GM12878 (cell line): ENCODE measurements at regions not wholly inside any gene's neighbourhood (a gene's known extent, or its start where the extent isn't known, plus 50 kb on each side); places are given as distances from the start of the nearest gene placed in this dataset.

Source experiments
- ATAC-seq: fragments of 200-7000 bp; cut with Tn5 transposase; 3 replicates; pipeline ENCODE4 v1.9.1; 2020; ENCODE audit warnings: mild to moderate bottlenecking, moderate library complexity
- BruUV-seq: library from RNA; stranded (reverse); fragments of 400-500 nt; replicated peaks from 2 replicates; lab custom pipeline; 2021; lab: Mats Ljungman, UMichigan
- CTCF ChIA-PET: fragments of 300-600 bp; sonication (Branson Sonifier 250); formaldehyde crosslinking; extraction: SDS; loops from one replicate; lab custom pipeline; 2021; ENCODE audit warnings: inconsistent platforms; lab: Yijun Ruan, JAX
- POLR2A ChIA-PET: fragments of 350-600 bp; formaldehyde crosslinking; extraction: SDS; loops from one replicate; lab custom pipeline; 2021; ENCODE audit warnings: inconsistent platforms; lab: Charles Lee
- RAD21 ChIA-PET: fragments of 300-600 bp; sonication (Branson Sonifier 250); formaldehyde crosslinking; loops from one replicate; lab custom pipeline; 2023; ENCODE audit warnings: antibody characterized with exemption; ENCODE audit not compliant: unreplicated experiment; lab: Charles Lee
- SMC1A ChIA-PET: fragments of 300-600 bp; sonication (Branson Sonifier 250); formaldehyde crosslinking; loops from one replicate; lab custom pipeline; 2023; ENCODE audit not compliant: unreplicated experiment, uncharacterized antibody; lab: Charles Lee
- DNase-seq: peaks from one replicate; pipeline ENCODE4 v3.0.0-alpha.2; 2011; ENCODE audit warnings: low read depth, low spot score
- FAIRE-seq: peaks from 3 replicates; lab custom pipeline; 2011; peaks lifted over from hg19 to GRCh38; lab: Jason Lieb, UNC
- H2AFZ ChIP-seq: 2 replicates; pipeline ENCODE4 v1.6.0; 2011; ENCODE audit warnings: low read depth, low read length, control low read depth; ENCODE audit not compliant: control insufficient read depth
- H3K27ac ChIP-seq: 2 replicates; pipeline ENCODE4 v1.5.1; 2011; ENCODE audit warnings: control low read depth; ENCODE audit not compliant: control insufficient read depth, insufficient read depth
- H3K27me3 ChIP-seq, 2 experiments: replicated peaks in 1 of 2; 2 replicates each; pipeline versions ENCODE4 v1.6.0 to v1.6.1; 2011; ENCODE audit warnings: low read length in 1 of 2; ENCODE audit not compliant: control insufficient read depth in 2 of 2, insufficient read depth in 2 of 2
- H3K36me3 ChIP-seq, 2 experiments: 2 replicates each; pipeline ENCODE4 v1.5.1; 2011; ENCODE audit warnings: low read length in 1 of 2; ENCODE audit not compliant: control insufficient read depth in 2 of 2, insufficient read depth in 2 of 2
- H3K4me1 ChIP-seq: 2 replicates; pipeline ENCODE4 v1.6.1; 2011; ENCODE audit warnings: mild to moderate bottlenecking, low read length, moderate library complexity, mixed read lengths; ENCODE audit not compliant: control insufficient read depth, insufficient read depth
- H3K4me2 ChIP-seq: 2 replicates; pipeline ENCODE4 v1.6.0; 2011; ENCODE audit warnings: control low read depth; ENCODE audit not compliant: control insufficient read depth, insufficient read depth
- H3K4me3 ChIP-seq: fragments of 200-600 bp; sonication (generic); 2 replicates; pipeline ENCODE4 v1.5.1; 2016
- H3K79me2 ChIP-seq: 2 replicates; pipeline ENCODE4 v1.6.0; 2011; ENCODE audit warnings: low read length; ENCODE audit not compliant: control insufficient read depth, insufficient read depth
- H3K9ac ChIP-seq: 2 replicates; pipeline ENCODE4 v1.8.0; 2011; ENCODE audit warnings: low read length, control low read depth, mixed read lengths; ENCODE audit not compliant: control insufficient read depth, insufficient read depth
- H3K9me3 ChIP-seq: replicated peaks from 3 replicates; pipeline ENCODE4 v1.5.1; 2011; ENCODE audit warnings: mild to moderate bottlenecking, low read length; ENCODE audit not compliant: control insufficient read depth, insufficient read depth
- H4K20me1 ChIP-seq: 2 replicates; pipeline ENCODE4 v1.6.0; 2011; ENCODE audit not compliant: control insufficient read depth, insufficient read depth
- BMI1 ChIP-seq: fragments of 450-650 bp; IDR thresholded peaks from 2 replicates; pipeline ENCODE4 v1.6.1; 2016; ENCODE audit warnings: mild to moderate bottlenecking, moderate library complexity, borderline replicate concordance
- CBFB ChIP-seq: IDR thresholded peaks from 2 replicates; pipeline ENCODE4 v1.6.1; 2016; ENCODE audit warnings: antibody characterized with exemption, low read depth
- ETV6 ChIP-seq, 2 experiments: fragments of 450-650 bp in 1 of 2; IDR thresholded peaks in 1 of 2; conservative IDR thresholded peaks in 1 of 2; 2 replicates each; pipeline ENCODE4 v1.6.1; 2014; ENCODE audit warnings: antibody characterized with exemption in 1 of 2, borderline replicate concordance in 1 of 2, low read depth in 1 of 2, mild to moderate bottlenecking in 1 of 2, moderate library complexity in 1 of 2
- HDAC6 ChIP-seq: fragments of 200-600 bp; sonication (generic); IDR thresholded peaks from one replicate; pipeline ENCODE4 v1.8.0; 2017; ENCODE audit warnings: antibody characterized with exemption; ENCODE audit not compliant: unreplicated experiment
- NFYB ChIP-seq: IDR thresholded peaks from 2 replicates; pipeline ENCODE4 v1.6.1; 2011; ENCODE audit warnings: low read depth, mild to moderate bottlenecking, low read length, improper control_type of control experiment, moderate library complexity; ENCODE audit not compliant: insufficient read depth
- NRF1 ChIP-seq: conservative IDR thresholded peaks from 2 replicates; pipeline ENCODE4 v1.6.1; 2011; ENCODE audit warnings: mild to moderate bottlenecking, low read depth, low read length, improper control_type of control experiment
- TCF12 ChIP-seq: IDR thresholded peaks from 2 replicates; pipeline ENCODE4 v1.6.1; 2011; ENCODE audit warnings: low read depth, mild to moderate bottlenecking, low read length
- WRNIP1 ChIP-seq: IDR thresholded peaks from 2 replicates; pipeline ENCODE4 v1.6.1; 2011; ENCODE audit warnings: low read depth, low read length, improper control_type of control experiment, borderline replicate concordance
- YBX1 ChIP-seq: fragments of 450-650 bp; IDR thresholded peaks from 2 replicates; pipeline ENCODE4 v1.6.1; 2016; ENCODE audit warnings: antibody characterized with exemption
- WGBS: methylation state at CpG from one replicate; pipeline ENCODE4 v1.1.6; 2016; ENCODE audit warnings: low lambda C conversion rate; ENCODE audit not compliant: insufficient replicate concordance, insufficient coverage; ENCODE audit errors: missing lambda C conversion rate; 5-methylcytosine and 5-hydroxymethylcytosine counted together
- in situ Hi-C: fragments of 300-500 bp; cut with MboI; formaldehyde crosslinking; loops from 9 replicates; pipeline ENCODE4 v1.14.3; 2018; ENCODE audit warnings: mixed read lengths
- intact Hi-C: fragments of 100-400 bp; cut with micrococcal nuclease; formaldehyde crosslinking; loops from one replicate; pipeline ENCODE4 v1.14.2; 2022; ENCODE audit not compliant: unreplicated experiment
- TF ChIP-seq, protein P1 (sequence below): fragments of 450-650 bp; conservative IDR thresholded peaks from 2 replicates; pipeline ENCODE4 v1.6.1; 2017; ENCODE audit warnings: mild to moderate bottlenecking, moderate library complexity

- FAIRE-seq (no peak), ATAC-seq (no peak), DNase-seq (no peak)
- no peak overlapping the region for H3K4me2 ChIP-seq
- H3K9ac ChIP-seq = no peak overlapping the region
- RAD21 ChIA-PET = no interaction called here
- H3K9me3 ChIP-seq = no peaks in the 10 kb centered on the region; the same call in 2 of the 3 replicates
- H3K4me1 ChIP-seq = no peaks in the 10 kb centered on the region
- SMC1A ChIA-PET = interaction anchor here (0.6 to 1.9 kb wide), 6 partner anchors 8 to 227 kb away, joined by 3 to 5 read pairs (median 3); no protein-coding TSS in a partner anchor
- H3K79me2 ChIP-seq = no peaks in the 10 kb centered on the region
- POLR2A ChIA-PET = no interaction called here
- H3K4me3 ChIP-seq = no peak overlapping the region
- no peaks in the 10 kb centered on the region for H3K27me3 ChIP-seq
- intact Hi-C loops = no loop called here
- H3K36me3 ChIP-seq = no peaks in the 10 kb centered on the region
- in situ Hi-C loops = no loop called here
- TF ChIP-seq HDAC6 (no peak), WRNIP1 (no peak), CBFB (no peak), YBX1 (no peak)
- no peak overlapping the region for H2AFZ ChIP-seq
- 1% methylated on average over 3 of the region's 3 CpGs for WGBS
- CTCF ChIA-PET = no interaction called here
- no TSS peak for BruUV-seq
- no peak overlapping the region for H3K27ac ChIP-seq
- no peaks in the 10 kb centered on the region for H4K20me1 ChIP-seq
Measured at GRCh38 chr7:83849131-83849530, 200.2 kb upstream of the SEMA3E start.

DNA sequence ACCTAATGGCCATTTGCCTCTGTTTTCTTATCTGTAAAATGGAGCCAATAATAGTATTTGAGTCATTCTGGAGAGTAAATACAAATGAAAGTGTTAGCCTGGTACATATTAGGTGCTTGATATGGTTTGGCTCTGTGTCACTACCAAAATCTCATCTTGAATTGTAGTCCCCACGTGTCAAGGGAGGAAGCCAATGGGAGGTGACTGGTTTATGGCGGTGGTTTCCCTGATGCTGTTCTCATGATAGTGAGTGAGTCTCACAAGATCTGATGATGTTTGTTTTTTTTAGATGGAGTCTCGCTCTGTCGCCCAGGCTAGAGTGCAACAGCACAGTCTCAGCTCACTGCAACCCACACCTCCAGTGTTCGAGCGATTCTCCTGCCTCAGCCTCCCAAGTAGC lies 194.0 kb upstream of the SEMA3E start:
- FAIRE-seq = no peak
- TF ChIP-seq, protein P1, sequence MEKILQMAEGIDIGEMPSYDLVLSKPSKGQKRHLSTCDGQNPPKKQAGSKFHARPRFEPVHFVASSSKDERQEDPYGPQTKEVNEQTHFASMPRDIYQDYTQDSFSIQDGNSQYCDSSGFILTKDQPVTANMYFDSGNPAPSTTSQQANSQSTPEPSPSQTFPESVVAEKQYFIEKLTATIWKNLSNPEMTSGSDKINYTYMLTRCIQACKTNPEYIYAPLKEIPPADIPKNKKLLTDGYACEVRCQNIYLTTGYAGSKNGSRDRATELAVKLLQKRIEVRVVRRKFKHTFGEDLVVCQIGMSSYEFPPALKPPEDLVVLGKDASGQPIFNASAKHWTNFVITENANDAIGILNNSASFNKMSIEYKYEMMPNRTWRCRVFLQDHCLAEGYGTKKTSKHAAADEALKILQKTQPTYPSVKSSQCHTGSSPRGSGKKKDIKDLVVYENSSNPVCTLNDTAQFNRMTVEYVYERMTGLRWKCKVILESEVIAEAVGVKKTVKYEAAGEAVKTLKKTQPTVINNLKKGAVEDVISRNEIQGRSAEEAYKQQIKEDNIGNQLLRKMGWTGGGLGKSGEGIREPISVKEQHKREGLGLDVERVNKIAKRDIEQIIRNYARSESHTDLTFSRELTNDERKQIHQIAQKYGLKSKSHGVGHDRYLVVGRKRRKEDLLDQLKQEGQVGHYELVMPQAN = no peak
- TF ChIP-seq NRF1 = no peak
- no peak for TF ChIP-seq ETV6 (conservative IDR thresholded peaks at IDR 0.05 in 1 of 2, IDR thresholded peaks at IDR 0.05 in 1 of 2; ENCODE audit: borderline replicate concordance in 1 of 2, low read depth in 1 of 2)
- no peak for TF ChIP-seq TCF12
- 0 out of 2 replicates have a peak, but pooled peaks have one; percentile 11 for TF ChIP-seq NFYB
- no peak for TF ChIP-seq BMI1
- TF ChIP-seq, all 136 proteins: peak for 1
- SMC1A ChIA-PET = interaction anchor here (1.0 to 1.7 kb wide), 2 partner anchors 9 to 22 kb away, joined by 3 to 4 read pairs; no protein-coding TSS in a partner anchor

More for the DNA sequence above, 194.0 kb upstream of the SEMA3E start:
- no peak for DNase-seq
- no peak overlapping the region for H2AFZ ChIP-seq
- no TSS peak for BruUV-seq
- ChIA-PET RAD21 (no interaction called here), POLR2A (no interaction called here), CTCF (no interaction called here)
- no peak overlapping the region for H3K4me3 ChIP-seq
- intact Hi-C loops = no loop called here
- no peaks in the 10 kb centered on the region for H3K27me3 ChIP-seq
- no peak overlapping the region for H3K9ac ChIP-seq
- H3K27ac ChIP-seq = no peak overlapping the region
- H3K79me2 ChIP-seq = no peaks in the 10 kb centered on the region
- no peaks in the 10 kb centered on the region for H3K36me3 ChIP-seq
- ATAC-seq = peak; percentile 70
- in situ Hi-C loops = no loop called here
- no peaks in the 10 kb centered on the region for H4K20me1 ChIP-seq
- H3K4me1 ChIP-seq = no peaks in the 10 kb centered on the region
- 53% methylated on average over 6 of the region's 6 CpGs for WGBS
- H3K4me2 ChIP-seq = no peak overlapping the region
- no peaks in the 10 kb centered on the region; the same call in 2 of the 3 replicates for H3K9me3 ChIP-seq
